ENCODE measurements at regions not wholly inside any gene's neighbourhood (a gene's known extent, or its start where the extent isn't known, plus 50 kb on each side); places are given as distances from the start of the nearest gene placed in this dataset.

GRCh38 chr3:159149131-159149530 is 347.3 kb downstream of the MFSD1 start:
- H3K4me3 ChIP-seq (ENCODE audit: low read depth in 2 of 2, low read length in 1 of 2): no peak overlapping the region
- H3K4me1 ChIP-seq (ENCODE audit: control insufficient read depth in 1 of 2, insufficient read depth in 2 of 2, low read depth in 1 of 2, low read length in 1 of 2): 0 out of 4 replicates have a peak, but pooled peaks cover 0 to 6% of the 10 kb centered on the region in 2 experiments
- ChIA-PET CTCF (interaction anchor here (1.6 kb wide), 1 partner anchor 9 kb away, joined by 4 read pairs; no protein-coding TSS in a partner anchor), POLR2A (no interaction called here)
- no peak overlapping the region for H3K27ac ChIP-seq (ENCODE audit: low read depth in 2 of 2, low read length in 1 of 2)
- 90% methylated on average over 7 of the region's 7 CpGs for WGBS (ENCODE audit: low lambda C conversion rate)
- H3K79me2 ChIP-seq (ENCODE audit: insufficient read depth): no peaks in the 10 kb centered on the region
- no peaks in the 10 kb centered on the region for H4K20me1 ChIP-seq (ENCODE audit: insufficient read depth)
- no peak overlapping the region for H3K9ac ChIP-seq
- H3K9me3 ChIP-seq: no peaks in the 10 kb centered on the region
- DNase-seq: no peak
- H3K9me2 ChIP-seq: no peaks in the 10 kb centered on the region
- no peaks in the 10 kb centered on the region for H3K27me3 ChIP-seq (ENCODE audit: insufficient read depth)
- TF ChIP-seq RAD21 (IDR thresholded peaks at IDR 0.05; ENCODE audit: low read length): no peak
- TF ChIP-seq SIN3A (IDR thresholded peaks at IDR 0.05; ENCODE audit: borderline replicate concordance, low read depth, low read length): no peak
- no peak for TF ChIP-seq POLR2AphosphoS5 (IDR thresholded peaks at IDR 0.05; ENCODE audit: low read depth, low read length)
- no peak for TF ChIP-seq EZH2phosphoT487 (IDR thresholded peaks at IDR 0.05; ENCODE audit: borderline replicate concordance, low read depth)
- TF ChIP-seq REST (IDR thresholded peaks at IDR 0.05; ENCODE audit: low read depth, low read length): no peak
- TF ChIP-seq MXI1 (IDR thresholded peaks at IDR 0.05; ENCODE audit: low read depth, low read length): no peak
- TF ChIP-seq TCF12 (IDR thresholded peaks at IDR 0.05): no peak
- TF ChIP-seq NFIC (IDR thresholded peaks at IDR 0.05; ENCODE audit: borderline replicate concordance): no peak
- no peaks in the 10 kb centered on the region for H3F3A ChIP-seq (replicated peaks; ENCODE audit: insufficient read depth)
- no peak overlapping the region for H2AFZ ChIP-seq (ENCODE audit: low read depth)
- H3K4me2 ChIP-seq: no peak overlapping the region
- no peaks in the 10 kb centered on the region for H3K36me3 ChIP-seq (replicated peaks in 1 of 2; ENCODE audit: control insufficient read depth in 1 of 2, insufficient read depth in 2 of 2, low read length in 1 of 2)

GRCh38 chr3:159149633-159150032 is 347.8 kb downstream of the MFSD1 start:
- Histone ChIP-seq H2AFZ (ENCODE audit: low read depth) (no peak overlapping the region), H4K20me1 (ENCODE audit: insufficient read depth) (no peaks in the 10 kb centered on the region), H3K4me1 (ENCODE audit: control insufficient read depth in 1 of 2, insufficient read depth in 2 of 2, low read depth in 1 of 2, low read length in 1 of 2) (0 out of 4 replicates have a peak, but pooled peaks cover 0 to 6% of the 10 kb centered on the region in 2 experiments), H3K79me2 (ENCODE audit: insufficient read depth) (no peaks in the 10 kb centered on the region), H3K4me2 (no peak overlapping the region), H3K9me2 (no peaks in the 10 kb centered on the region), H3F3A (replicated peaks; ENCODE audit: insufficient read depth) (no peaks in the 10 kb centered on the region), H3K9me3 (no peaks in the 10 kb centered on the region), H3K27me3 (ENCODE audit: insufficient read depth) (no peaks in the 10 kb centered on the region), H3K27ac (ENCODE audit: low read depth in 2 of 2, low read length in 1 of 2) (no peak overlapping the region), H3K36me3 (replicated peaks in 1 of 2; ENCODE audit: control insufficient read depth in 1 of 2, insufficient read depth in 2 of 2, low read length in 1 of 2) (no peaks in the 10 kb centered on the region), H3K4me3 (ENCODE audit: low read depth in 2 of 2, low read length in 1 of 2) (no peak overlapping the region), H3K9ac (no peak overlapping the region)
- no peak for DNase-seq
- CTCF ChIA-PET: interaction anchor here (1.6 kb wide), 1 partner anchor 9 kb away, joined by 4 read pairs; no protein-coding TSS in a partner anchor
- POLR2A ChIA-PET: no interaction called here
- 90% methylated on average over 1 of the region's 1 CpG for WGBS (ENCODE audit: low lambda C conversion rate)
- no peak for TF ChIP-seq TCF12 (IDR thresholded peaks at IDR 0.05)
- TF ChIP-seq SIN3A (IDR thresholded peaks at IDR 0.05; ENCODE audit: borderline replicate concordance, low read depth, low read length): no peak
- no peak for TF ChIP-seq GATA2 (CRISPR knock-in tag; IDR thresholded peaks at IDR 0.05)
- TF ChIP-seq FOXM1 (IDR thresholded peaks at IDR 0.05; ENCODE audit: low read depth): no peak
- TF ChIP-seq YY1 (IDR thresholded peaks at IDR 0.05; ENCODE audit: low read depth): no peak
- TF ChIP-seq TAF1 (IDR thresholded peaks at IDR 0.05; ENCODE audit: borderline replicate concordance, low read depth, low read length): no peak
- TF ChIP-seq RXRA (IDR thresholded peaks at IDR 0.05; ENCODE audit: borderline replicate concordance, low read depth): no peak
- TF ChIP-seq FOSL2 (IDR thresholded peaks at IDR 0.05; ENCODE audit: borderline replicate concordance, low read depth): no peak
- TF ChIP-seq, protein P1, sequence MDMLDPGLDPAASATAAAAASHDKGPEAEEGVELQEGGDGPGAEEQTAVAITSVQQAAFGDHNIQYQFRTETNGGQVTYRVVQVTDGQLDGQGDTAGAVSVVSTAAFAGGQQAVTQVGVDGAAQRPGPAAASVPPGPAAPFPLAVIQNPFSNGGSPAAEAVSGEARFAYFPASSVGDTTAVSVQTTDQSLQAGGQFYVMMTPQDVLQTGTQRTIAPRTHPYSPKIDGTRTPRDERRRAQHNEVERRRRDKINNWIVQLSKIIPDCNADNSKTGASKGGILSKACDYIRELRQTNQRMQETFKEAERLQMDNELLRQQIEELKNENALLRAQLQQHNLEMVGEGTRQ (IDR thresholded peaks at IDR 0.05; ENCODE audit: borderline replicate concordance, low read depth, low read length): no peak
- no peak for TF ChIP-seq USF1 (IDR thresholded peaks at IDR 0.05; ENCODE audit: borderline replicate concordance, low read depth)
- TF ChIP-seq, protein P2, sequence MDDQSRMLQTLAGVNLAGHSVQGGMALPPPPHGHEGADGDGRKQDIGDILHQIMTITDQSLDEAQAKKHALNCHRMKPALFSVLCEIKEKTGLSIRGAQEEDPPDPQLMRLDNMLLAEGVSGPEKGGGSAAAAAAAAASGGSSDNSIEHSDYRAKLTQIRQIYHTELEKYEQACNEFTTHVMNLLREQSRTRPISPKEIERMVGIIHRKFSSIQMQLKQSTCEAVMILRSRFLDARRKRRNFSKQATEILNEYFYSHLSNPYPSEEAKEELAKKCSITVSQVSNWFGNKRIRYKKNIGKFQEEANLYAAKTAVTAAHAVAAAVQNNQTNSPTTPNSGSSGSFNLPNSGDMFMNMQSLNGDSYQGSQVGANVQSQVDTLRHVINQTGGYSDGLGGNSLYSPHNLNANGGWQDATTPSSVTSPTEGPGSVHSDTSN (IDR thresholded peaks at IDR 0.05): no peak
- no peak for TF ChIP-seq GABPA (IDR thresholded peaks at IDR 0.05; ENCODE audit: low read depth)
- no peak for TF ChIP-seq TEAD4 (IDR thresholded peaks at IDR 0.05; ENCODE audit: borderline replicate concordance, insufficient read depth)
